ENCODE measurements at regions not wholly inside any gene's neighbourhood (a gene's known extent, or its start where the extent isn't known, plus 50 kb on each side); places are given as distances from the start of the nearest gene placed in this dataset.
"Not testable (repeated sequence)": the region's sequence is repeated elsewhere in the genome, so short reads cannot be mapped to it uniquely, and the experiment has no call there.

DNA sequence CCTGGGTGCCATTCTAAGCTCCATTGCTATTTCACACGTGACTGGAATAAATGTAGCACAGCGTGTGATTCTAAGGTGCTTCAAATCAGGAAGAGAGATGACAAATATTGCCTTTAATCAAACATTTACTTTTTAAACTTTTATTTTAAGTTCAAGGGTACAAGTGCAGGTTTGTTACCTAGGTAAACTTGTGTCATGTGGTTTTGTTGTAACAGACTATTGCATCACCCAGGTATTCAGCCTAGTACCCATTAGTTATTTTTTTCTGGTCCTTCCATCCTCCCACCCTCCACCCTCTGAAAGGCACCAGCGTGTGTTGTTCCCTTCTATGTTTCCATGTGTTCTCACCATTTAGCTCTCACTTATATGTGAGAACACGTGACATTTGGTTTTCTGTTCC is 510.8 kb downstream of the PLOD2 start:
- Histone ChIP-seq H3K27me3 (ENCODE audit: insufficient read depth in 3 of 3, low read length in 2 of 3) (no peaks in the 10 kb centered on the region), H3K27ac (no peak overlapping the region), H3K36me3 (ENCODE audit: insufficient read depth in 1 of 2, low read depth in 1 of 2) (no peaks in the 10 kb centered on the region), H3K4me3 (no peak overlapping the region), H3K9me3 (no peaks in the 10 kb centered on the region), H3K4me1 (no peaks in the 10 kb centered on the region)
- TF ChIP-seq, protein P1, sequence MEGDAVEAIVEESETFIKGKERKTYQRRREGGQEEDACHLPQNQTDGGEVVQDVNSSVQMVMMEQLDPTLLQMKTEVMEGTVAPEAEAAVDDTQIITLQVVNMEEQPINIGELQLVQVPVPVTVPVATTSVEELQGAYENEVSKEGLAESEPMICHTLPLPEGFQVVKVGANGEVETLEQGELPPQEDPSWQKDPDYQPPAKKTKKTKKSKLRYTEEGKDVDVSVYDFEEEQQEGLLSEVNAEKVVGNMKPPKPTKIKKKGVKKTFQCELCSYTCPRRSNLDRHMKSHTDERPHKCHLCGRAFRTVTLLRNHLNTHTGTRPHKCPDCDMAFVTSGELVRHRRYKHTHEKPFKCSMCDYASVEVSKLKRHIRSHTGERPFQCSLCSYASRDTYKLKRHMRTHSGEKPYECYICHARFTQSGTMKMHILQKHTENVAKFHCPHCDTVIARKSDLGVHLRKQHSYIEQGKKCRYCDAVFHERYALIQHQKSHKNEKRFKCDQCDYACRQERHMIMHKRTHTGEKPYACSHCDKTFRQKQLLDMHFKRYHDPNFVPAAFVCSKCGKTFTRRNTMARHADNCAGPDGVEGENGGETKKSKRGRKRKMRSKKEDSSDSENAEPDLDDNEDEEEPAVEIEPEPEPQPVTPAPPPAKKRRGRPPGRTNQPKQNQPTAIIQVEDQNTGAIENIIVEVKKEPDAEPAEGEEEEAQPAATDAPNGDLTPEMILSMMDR (IDR thresholded peaks at IDR 0.05) = no peak
- DNase-seq (no peak), ATAC-seq (no peak)
- intact Hi-C loops (cut with DNase I) = no loop called here
- 86 to 94% (median 92%) methylated on average over 4 of the region's 4 CpGs for WGBS, 3 donors

- Histone ChIP-seq H3K9me3 (no peaks in the 10 kb centered on the region), H3K27me3 (ENCODE audit: insufficient read depth in 3 of 3, low read length in 2 of 3) (no peaks in the 10 kb centered on the region), H3K4me3 (no peak overlapping the region), H3K36me3 (ENCODE audit: insufficient read depth in 1 of 2, low read depth in 1 of 2) (no peaks in the 10 kb centered on the region), H3K27ac (no peak overlapping the region), H3K4me1 (no peaks in the 10 kb centered on the region)
- ATAC-seq = no peak
- intact Hi-C loops (cut with DNase I) = no loop called here
- DNase-seq = no peak
- TF ChIP-seq, protein P1 (IDR thresholded peaks at IDR 0.05) = no peak
Measured at GRCh38 chr3:145671121-145671520, 489.9 kb downstream of the PLOD2 start.

GRCh38 chr3:145673838-145674237 is 487.1 kb downstream of the PLOD2 start:
- 50 to 58% (median 57%) methylated on average over 2 of the region's 2 CpGs for WGBS, 3 donors
- DNase-seq (no peak), ATAC-seq (no peak)
- H3K9me3 ChIP-seq = no peaks in the 10 kb centered on the region
- H3K27me3 ChIP-seq (ENCODE audit: insufficient read depth in 3 of 3, low read length in 2 of 3) = no peaks in the 10 kb centered on the region
- intact Hi-C loops (cut with DNase I) = no loop called here
- no peak overlapping the region for H3K4me3 ChIP-seq
- H3K27ac ChIP-seq = no peak overlapping the region
- H3K36me3 ChIP-seq (ENCODE audit: insufficient read depth in 1 of 2, low read depth in 1 of 2) = no peaks in the 10 kb centered on the region
- no peaks in the 10 kb centered on the region for H3K4me1 ChIP-seq
- TF ChIP-seq, protein P1 (IDR thresholded peaks at IDR 0.05) = no peak

- Histone ChIP-seq H3K27ac (no peak overlapping the region), H3K4me3 (no peak overlapping the region), H3K36me3 (ENCODE audit: insufficient read depth in 1 of 2, low read depth in 1 of 2) (no peaks in the 10 kb centered on the region), H3K27me3 (ENCODE audit: insufficient read depth in 3 of 3, low read length in 2 of 3) (no peaks in the 10 kb centered on the region), H3K4me1 (no peaks in the 10 kb centered on the region), H3K9me3 (no peaks in the 10 kb centered on the region)
- 48 to 56% (median 52%) methylated on average over 1 of the region's 1 CpG for WGBS, 3 donors
- ATAC-seq = no peak
- no peak for DNase-seq
- intact Hi-C loops (cut with DNase I) = no loop called here
- TF ChIP-seq, protein P1 (IDR thresholded peaks at IDR 0.05) = no peak
Measured at GRCh38 chr3:145678401-145678800, 482.6 kb downstream of the PLOD2 start.

DNA sequence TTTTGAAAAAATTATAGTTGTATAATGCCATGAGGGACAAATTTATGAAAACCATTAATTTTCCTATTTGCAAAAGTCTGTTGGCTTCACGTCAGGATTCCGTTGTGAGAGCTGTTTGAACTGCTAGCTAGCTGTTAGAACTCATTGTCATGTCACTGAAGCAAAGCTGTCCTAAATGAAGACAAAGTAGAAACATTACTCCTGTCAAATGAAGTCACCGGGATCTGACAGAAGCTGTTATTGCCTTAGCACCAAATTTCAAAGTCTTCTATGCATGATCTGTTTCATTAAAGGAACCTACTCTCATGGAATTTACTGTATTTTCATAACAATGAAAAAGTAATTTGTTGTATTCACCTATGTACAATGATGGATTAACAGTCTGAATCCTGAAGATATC is 479.8 kb downstream of the PLOD2 start:
- 47 to 61% (median 50%) methylated on average over 3 of the region's 3 CpGs for WGBS, 3 donors
- intact Hi-C loops (cut with DNase I) = no loop called here
- TF ChIP-seq, protein P1 (IDR thresholded peaks at IDR 0.05) = no peak
- H3K4me1 ChIP-seq = no peaks in the 10 kb centered on the region
- no peaks in the 10 kb centered on the region for H3K27me3 ChIP-seq (ENCODE audit: insufficient read depth in 3 of 3, low read length in 2 of 3)
- H3K4me3 ChIP-seq = no peak overlapping the region
- H3K36me3 ChIP-seq (ENCODE audit: insufficient read depth in 1 of 2, low read depth in 1 of 2) = no peaks in the 10 kb centered on the region
- no peaks in the 10 kb centered on the region for H3K9me3 ChIP-seq
- no peak overlapping the region for H3K27ac ChIP-seq
- ATAC-seq (no peak), DNase-seq (no peak)

DNA sequence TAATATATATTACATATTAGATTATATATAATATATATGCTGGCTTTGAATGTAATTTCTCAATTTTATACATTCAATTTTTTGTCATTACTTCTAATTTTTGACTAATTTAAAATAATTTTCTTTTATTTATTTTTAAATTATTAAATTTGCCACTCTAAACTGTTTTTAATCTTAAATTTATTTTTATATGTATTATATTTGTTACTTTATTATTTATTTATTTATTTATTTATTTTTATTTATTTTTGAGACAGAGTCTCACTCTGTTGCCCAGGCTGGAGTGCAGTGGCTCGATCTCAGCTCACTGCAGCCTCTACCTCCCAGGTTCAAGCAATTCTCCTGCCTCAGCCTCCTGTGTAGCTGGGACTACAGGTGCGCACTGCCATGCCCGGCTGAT is 473.0 kb downstream of the PLOD2 start:
- H3K9me3 ChIP-seq; H3K36me3 ChIP-seq (ENCODE audit: insufficient read depth in 1 of 2, low read depth in 1 of 2); DNase-seq; ATAC-seq; H3K27me3 ChIP-seq (ENCODE audit: insufficient read depth in 3 of 3, low read length in 2 of 3); H3K4me1 ChIP-seq; H3K27ac ChIP-seq; intact Hi-C loops (cut with DNase I); H3K4me3 ChIP-seq: not testable (repeated sequence)
- WGBS, 3 donors = 69 to 86% (median 77%) methylated on average over 3 of the region's 3 CpGs
